CD14-positive monocyte (primary cell): ENCODE measurements at regions not wholly inside any gene's neighbourhood (a gene's known extent, or its start where the extent isn't known, plus 50 kb on each side); places are given as distances from the start of the nearest gene placed in this dataset.

Experiments
- DNase-seq, 3 donors: peaks; one replicate each; pipeline ENCODE4 v3.0.0-alpha.2; 2011 to 2022
- H2AFZ ChIP-seq: 2 replicates; pipeline ENCODE4 v1.6.0; 2012; ENCODE audit warnings: mild to moderate bottlenecking, low read depth, low read length, inconsistent platforms; ENCODE audit not compliant: insufficient read depth, poor library complexity, severe bottlenecking
- H3K27ac ChIP-seq, 2 donors: 1 replicate in 1 of 2; 2 replicates in 1 of 2; pipeline ENCODE4 v1.5.1; 2012 to 2013; ENCODE audit warnings: low read length in 2 of 2, control low read depth in 1 of 2, inconsistent platforms in 1 of 2, low read depth in 1 of 2, mild to moderate bottlenecking in 1 of 2
- H3K27me3 ChIP-seq, 2 donors: one replicate each; pipeline versions ENCODE4 v1.6.0 to v1.6.1; 2011 to 2013; ENCODE audit warnings: low read length in 2 of 2; ENCODE audit not compliant: control insufficient read depth in 2 of 2, insufficient read depth in 2 of 2
- H3K36me3 ChIP-seq, 2 donors: replicated peaks in 1 of 2; 1 replicate in 1 of 2; 2 replicates in 1 of 2; pipeline versions ENCODE4 v1.5.1 to v1.6.1; 2012 to 2013; ENCODE audit warnings: low read length in 2 of 2, control low read depth in 1 of 2, inconsistent platforms in 1 of 2, mild to moderate bottlenecking in 1 of 2; ENCODE audit not compliant: insufficient read depth in 2 of 2, control insufficient read depth in 1 of 2
- H3K4me1 ChIP-seq, 2 donors: 1 replicate in 1 of 2; 2 replicates in 1 of 2; pipeline versions ENCODE4 v1.5.1 to v1.6.1; 2012 to 2013; ENCODE audit warnings: low read length in 2 of 2, control low read depth in 1 of 2, inconsistent platforms in 1 of 2, mild to moderate bottlenecking in 1 of 2, moderate library complexity in 1 of 2; ENCODE audit not compliant: insufficient read depth in 2 of 2, control insufficient read depth in 1 of 2
- H3K4me2 ChIP-seq: replicated peaks from 2 replicates; pipeline ENCODE3; 2012; ENCODE audit warnings: low read length, moderate library complexity, mild to moderate bottlenecking; ENCODE audit not compliant: poor library complexity, severe bottlenecking; ENCODE audit errors: extremely low read depth
- H3K4me3 ChIP-seq, 3 experiments: fragments of 200-600 bp in 1 of 3; sonication (generic) in 1 of 3; replicated peaks in 1 of 3; 1 replicate in 2 of 3; 2 replicates in 1 of 3; pipeline ENCODE4 v1.5.1; 2011 to 2013; ENCODE audit warnings: low read length in 3 of 3, mild to moderate bottlenecking in 3 of 3, control low read depth in 2 of 3, low read depth in 2 of 3, inconsistent platforms in 1 of 3, moderate library complexity in 1 of 3
- H3K79me2 ChIP-seq: 2 replicates; pipeline ENCODE4 v1.6.0; 2012; ENCODE audit warnings: mild to moderate bottlenecking, control low read depth, inconsistent platforms, low read length, moderate library complexity; ENCODE audit not compliant: insufficient read depth
- H3K9ac ChIP-seq: 2 replicates; pipeline ENCODE4 v1.6.0; 2017; ENCODE audit warnings: low read length, mild to moderate bottlenecking; ENCODE audit not compliant: insufficient read depth, poor library complexity, severe bottlenecking
- H3K9me3 ChIP-seq, 2 donors: replicated peaks in 1 of 2; 1 replicate in 1 of 2; 2 replicates in 1 of 2; pipeline versions ENCODE4 v1.5.1 to v1.6.1; 2012 to 2013; ENCODE audit warnings: low read length in 2 of 2, control low read depth in 1 of 2; ENCODE audit not compliant: control insufficient read depth in 1 of 2, insufficient read depth in 1 of 2
- H4K20me1 ChIP-seq: 2 replicates; pipeline ENCODE4 v1.6.0; 2012; ENCODE audit warnings: mild to moderate bottlenecking, low read length, control low read depth, moderate library complexity; ENCODE audit not compliant: insufficient read depth
- H3K27ac Mint-ChIP-seq, 7 donors: one replicate each; pipeline ENCODE4 v1.8.0; 2020; ENCODE audit warnings: mild to moderate bottlenecking in 7 of 7, mixed read lengths in 7 of 7, moderate library complexity in 6 of 7, inconsistent platforms in 2 of 7
- H3K27me3 Mint-ChIP-seq, 3 donors: one replicate each; pipeline ENCODE4 v1.8.0; 2021 to 2022; ENCODE audit warnings: low read depth in 3 of 3, mild to moderate bottlenecking in 3 of 3, mixed read lengths in 3 of 3, moderate library complexity in 3 of 3, inconsistent platforms in 1 of 3
- H3K36me3 Mint-ChIP-seq, 2 donors: one replicate each; pipeline ENCODE4 v1.8.0; 2020; ENCODE audit warnings: mixed read lengths in 2 of 2, inconsistent platforms in 1 of 2, mild to moderate bottlenecking in 1 of 2
- H3K4me1 Mint-ChIP-seq: one replicate; pipeline ENCODE4 v1.8.0; 2020; ENCODE audit warnings: mild to moderate bottlenecking, mixed read lengths
- H3K4me3 Mint-ChIP-seq, 2 donors: one replicate each; pipeline ENCODE4 v1.8.0; 2020; ENCODE audit warnings: mild to moderate bottlenecking in 2 of 2, mixed read lengths in 2 of 2, moderate library complexity in 1 of 2
- H3K9me3 Mint-ChIP-seq, 7 donors: one replicate each; pipeline ENCODE4 v1.8.0; 2020 to 2022; ENCODE audit warnings: mixed read lengths in 7 of 7, mild to moderate bottlenecking in 6 of 7, moderate library complexity in 6 of 7, inconsistent platforms in 2 of 7
- WGBS: methylation state at CpG from one replicate; pipeline ENCODE4 v1.1.5; 2013; ENCODE audit warnings: missing lambda C conversion rate; ENCODE audit not compliant: insufficient coverage; 5-methylcytosine and 5-hydroxymethylcytosine counted together
- intact Hi-C, 2 donors: fragments of 100-400 bp; cut with micrococcal nuclease; formaldehyde crosslinking; loops; one replicate each; pipeline versions ENCODE4 v1.15.0 to v1.15.1; 2023
- TF ChIP-seq, protein P1 (sequence below): fragments of 200-600 bp; IDR thresholded peaks from one replicate; pipeline ENCODE4 v1.8.0; 2022; ENCODE audit warnings: antibody characterized with exemption, mild to moderate bottlenecking

GRCh38 chr3:112413722-112414121 lies 80.8 kb downstream of the CD200 start:
- H3K27ac ChIP-seq, result no peak overlapping the region

More at GRCh38 chr3:112413722-112414121, 80.8 kb downstream of the CD200 start:
- Histone ChIP-seq H3K9ac (no peak overlapping the region), H3K9me3 (no peaks in the 10 kb centered on the region), H3K36me3 (no peaks in the 10 kb centered on the region), H3K4me3 (no peak overlapping the region), H3K79me2 (no peaks in the 10 kb centered on the region), H3K27me3 (no peaks in the 10 kb centered on the region), H2AFZ (no peak overlapping the region), H3K4me2 (no peak overlapping the region), H3K4me1 (peaks cover 5 to 6% of the 10 kb centered on the region in 2 donors), H4K20me1 (no peaks in the 10 kb centered on the region)
- no peak for DNase-seq
- Mint-ChIP-seq H3K27me3 (no peaks in the 10 kb centered on the region), H3K36me3 (no peaks in the 10 kb centered on the region), H3K9me3 (peaks cover 0 to 8% (median 0%) of the 10 kb centered on the region in 7 donors), H3K4me1 (peaks cover 22% of the 10 kb centered on the region), H3K4me3 (no peak overlapping the region), H3K27ac (no peak overlapping the region)
- TF ChIP-seq, protein P1, sequence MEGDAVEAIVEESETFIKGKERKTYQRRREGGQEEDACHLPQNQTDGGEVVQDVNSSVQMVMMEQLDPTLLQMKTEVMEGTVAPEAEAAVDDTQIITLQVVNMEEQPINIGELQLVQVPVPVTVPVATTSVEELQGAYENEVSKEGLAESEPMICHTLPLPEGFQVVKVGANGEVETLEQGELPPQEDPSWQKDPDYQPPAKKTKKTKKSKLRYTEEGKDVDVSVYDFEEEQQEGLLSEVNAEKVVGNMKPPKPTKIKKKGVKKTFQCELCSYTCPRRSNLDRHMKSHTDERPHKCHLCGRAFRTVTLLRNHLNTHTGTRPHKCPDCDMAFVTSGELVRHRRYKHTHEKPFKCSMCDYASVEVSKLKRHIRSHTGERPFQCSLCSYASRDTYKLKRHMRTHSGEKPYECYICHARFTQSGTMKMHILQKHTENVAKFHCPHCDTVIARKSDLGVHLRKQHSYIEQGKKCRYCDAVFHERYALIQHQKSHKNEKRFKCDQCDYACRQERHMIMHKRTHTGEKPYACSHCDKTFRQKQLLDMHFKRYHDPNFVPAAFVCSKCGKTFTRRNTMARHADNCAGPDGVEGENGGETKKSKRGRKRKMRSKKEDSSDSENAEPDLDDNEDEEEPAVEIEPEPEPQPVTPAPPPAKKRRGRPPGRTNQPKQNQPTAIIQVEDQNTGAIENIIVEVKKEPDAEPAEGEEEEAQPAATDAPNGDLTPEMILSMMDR, result no peak
- intact Hi-C loops, result no loop called here
- 100% methylated on average over 1 of the region's 3 CpGs for WGBS
